Mucosa of rectum (tissue), 2 donors: ENCODE measurements at regions not wholly inside any gene's neighbourhood (a gene's known extent, or its start where the extent isn't known, plus 50 kb on each side); places are given as distances from the start of the nearest gene placed in this dataset.

Experiments used
- H3K27ac ChIP-seq, 2 donors: one replicate each; pipeline ENCODE4 v1.7.0; 2013; ENCODE audit warnings: inconsistent platforms in 2 of 2, low read depth in 2 of 2, low read length in 2 of 2
- H3K27me3 ChIP-seq, 2 donors: one replicate each; pipeline ENCODE4 v1.7.0; 2013; ENCODE audit warnings: low read length in 2 of 2; ENCODE audit not compliant: control insufficient read depth in 2 of 2, insufficient read depth in 2 of 2
- H3K36me3 ChIP-seq, 2 donors: one replicate each; pipeline ENCODE4 v1.7.0; 2013; ENCODE audit warnings: low read length in 2 of 2; ENCODE audit not compliant: control insufficient read depth in 2 of 2, insufficient read depth in 2 of 2
- H3K4me1 ChIP-seq, 2 donors: one replicate each; pipeline ENCODE4 v1.7.0; 2013; ENCODE audit warnings: low read length in 2 of 2, mild to moderate bottlenecking in 1 of 2; ENCODE audit not compliant: control insufficient read depth in 2 of 2, insufficient read depth in 2 of 2
- H3K4me3 ChIP-seq, 2 donors: one replicate each; pipeline ENCODE4 v1.7.0; 2013; ENCODE audit warnings: low read length in 2 of 2
- H3K9ac ChIP-seq, 2 donors: one replicate each; pipeline ENCODE4 v1.7.0; 2013; ENCODE audit warnings: low read length in 2 of 2, low read depth in 1 of 2, mild to moderate bottlenecking in 1 of 2
- H3K9me3 ChIP-seq, 2 donors: one replicate each; pipeline ENCODE4 v1.7.0; 2013; ENCODE audit warnings: low read length in 2 of 2; ENCODE audit not compliant: control insufficient read depth in 2 of 2
- donor health status: healthy.
- donor health status: Normal muscosa, but diverticular disease.

DNA sequence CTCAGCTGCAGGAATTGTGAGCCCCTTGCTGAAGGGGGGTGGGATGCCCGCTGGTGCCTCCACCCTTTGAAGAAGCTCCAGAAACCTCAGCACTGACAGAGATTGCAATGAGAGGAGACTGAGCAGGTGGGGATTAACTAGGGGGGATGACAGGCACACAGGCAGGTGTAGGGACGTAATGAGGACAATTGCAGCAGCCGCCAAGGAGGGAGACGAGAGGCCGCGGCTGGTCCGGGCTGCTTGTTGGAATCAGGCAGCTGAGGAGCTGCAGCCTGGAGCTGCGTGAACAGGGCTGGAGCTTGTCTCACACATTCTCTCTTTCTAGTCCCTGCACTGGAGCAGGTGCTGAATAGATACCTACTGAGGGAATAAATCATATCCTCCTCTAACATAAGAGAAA is 122.0 kb upstream of the TCERG1L start:
- H3K4me1 ChIP-seq, result no peaks in the 10 kb centered on the region

DNA sequence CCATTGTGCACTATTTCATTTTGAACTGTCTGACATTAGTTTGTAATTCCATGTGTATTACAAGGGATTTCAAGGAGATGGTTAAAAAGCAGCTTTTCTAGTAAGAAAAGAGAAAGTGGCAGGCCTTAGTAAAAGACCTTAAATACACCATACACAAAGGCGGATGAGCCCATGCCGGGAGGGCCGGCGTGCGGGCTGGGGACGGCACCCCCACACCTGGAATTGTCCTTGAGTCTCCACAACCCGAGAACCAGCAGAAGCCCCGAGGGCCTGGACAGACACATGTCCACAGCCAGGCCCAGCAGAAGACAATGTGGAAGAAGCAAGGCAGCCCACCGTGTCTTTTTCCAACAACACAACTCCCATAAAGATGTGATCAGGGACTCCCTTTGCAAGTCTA is 123.7 kb upstream of the TCERG1L start:
- H3K9me3 ChIP-seq, result no peaks in the 10 kb centered on the region
- no peaks in the 10 kb centered on the region for H3K4me1 ChIP-seq
- no peak overlapping the region for H3K9ac ChIP-seq
- H3K27me3 ChIP-seq, result no peaks in the 10 kb centered on the region
- no peaks in the 10 kb centered on the region for H3K36me3 ChIP-seq
- no peak overlapping the region for H3K27ac ChIP-seq
- no peak overlapping the region for H3K4me3 ChIP-seq

More for the DNA sequence above, 122.0 kb upstream of the TCERG1L start:
- no peaks in the 10 kb centered on the region for H3K27me3 ChIP-seq
- no peaks in the 10 kb centered on the region for H3K9me3 ChIP-seq
- no peak overlapping the region for H3K27ac ChIP-seq
- no peak overlapping the region for H3K9ac ChIP-seq
- no peak overlapping the region for H3K4me3 ChIP-seq
- no peaks in the 10 kb centered on the region for H3K36me3 ChIP-seq

DNA sequence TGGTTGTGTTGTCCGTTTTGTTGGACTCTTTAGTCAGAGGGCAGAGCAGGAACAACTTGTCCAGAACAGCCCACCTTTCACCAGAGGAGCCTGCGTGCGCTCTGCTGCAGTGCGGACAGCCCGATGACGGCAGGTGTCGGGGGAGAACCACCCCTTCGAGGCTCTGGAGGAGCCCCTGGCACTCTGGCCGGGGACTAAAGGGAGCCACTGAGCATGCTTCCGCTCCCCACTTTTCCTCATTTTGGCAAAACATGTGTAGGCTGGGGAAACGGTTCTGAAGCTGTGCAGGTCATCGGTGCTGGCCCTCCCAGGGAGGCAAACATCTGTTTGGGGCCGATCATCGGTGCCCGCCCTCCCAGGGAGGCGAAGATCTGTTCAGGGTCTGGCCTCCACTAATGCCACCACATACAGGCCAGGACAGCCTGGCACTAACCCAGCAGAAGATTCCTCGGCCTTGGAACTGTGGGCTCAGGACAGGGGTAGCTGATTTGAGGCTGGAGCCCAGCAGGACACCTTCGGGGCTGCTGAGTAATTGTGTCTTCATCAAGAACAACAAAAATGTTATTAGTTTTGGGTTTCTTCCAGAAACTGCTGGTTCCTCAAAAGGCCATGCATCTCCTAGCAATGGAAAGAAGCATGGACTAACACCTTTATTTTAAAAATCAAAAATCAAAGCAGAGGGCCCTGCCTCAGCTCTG is 124.4 kb upstream of the TCERG1L start:
- H3K36me3 ChIP-seq, result no peaks in the 10 kb centered on the region
- no peaks in the 10 kb centered on the region for H3K4me1 ChIP-seq
- no peaks in the 10 kb centered on the region for H3K9me3 ChIP-seq
- no peak overlapping the region for H3K9ac ChIP-seq
- no peak overlapping the region for H3K27ac ChIP-seq
- no peaks in the 10 kb centered on the region for H3K27me3 ChIP-seq
- H3K4me3 ChIP-seq, result no peak overlapping the region

DNA sequence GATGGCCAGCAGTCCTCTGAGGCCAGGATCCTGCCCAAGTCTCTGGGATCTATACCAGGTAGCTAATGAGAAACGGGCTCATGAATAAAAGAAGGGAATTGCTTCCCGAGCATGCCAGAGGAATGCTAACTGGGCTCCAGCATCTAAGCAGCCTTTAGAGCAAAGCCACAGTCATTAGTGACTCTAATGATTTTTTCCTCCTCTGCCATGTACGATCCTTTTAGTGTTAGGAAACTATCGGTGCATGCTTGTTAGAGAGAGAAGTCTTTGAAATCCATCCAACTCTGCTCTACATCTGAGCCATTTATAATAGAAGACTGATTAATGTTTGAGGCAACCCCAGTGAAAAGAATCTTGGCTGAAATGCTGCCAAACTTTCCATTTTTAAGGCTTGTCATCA is 124.9 kb upstream of the TCERG1L start:
- Histone ChIP-seq H3K9me3 (no peaks in the 10 kb centered on the region), H3K9ac (no peak overlapping the region), H3K4me3 (no peak overlapping the region), H3K27ac (no peak overlapping the region), H3K27me3 (no peaks in the 10 kb centered on the region), H3K4me1 (no peaks in the 10 kb centered on the region), H3K36me3 (no peaks in the 10 kb centered on the region)

DNA sequence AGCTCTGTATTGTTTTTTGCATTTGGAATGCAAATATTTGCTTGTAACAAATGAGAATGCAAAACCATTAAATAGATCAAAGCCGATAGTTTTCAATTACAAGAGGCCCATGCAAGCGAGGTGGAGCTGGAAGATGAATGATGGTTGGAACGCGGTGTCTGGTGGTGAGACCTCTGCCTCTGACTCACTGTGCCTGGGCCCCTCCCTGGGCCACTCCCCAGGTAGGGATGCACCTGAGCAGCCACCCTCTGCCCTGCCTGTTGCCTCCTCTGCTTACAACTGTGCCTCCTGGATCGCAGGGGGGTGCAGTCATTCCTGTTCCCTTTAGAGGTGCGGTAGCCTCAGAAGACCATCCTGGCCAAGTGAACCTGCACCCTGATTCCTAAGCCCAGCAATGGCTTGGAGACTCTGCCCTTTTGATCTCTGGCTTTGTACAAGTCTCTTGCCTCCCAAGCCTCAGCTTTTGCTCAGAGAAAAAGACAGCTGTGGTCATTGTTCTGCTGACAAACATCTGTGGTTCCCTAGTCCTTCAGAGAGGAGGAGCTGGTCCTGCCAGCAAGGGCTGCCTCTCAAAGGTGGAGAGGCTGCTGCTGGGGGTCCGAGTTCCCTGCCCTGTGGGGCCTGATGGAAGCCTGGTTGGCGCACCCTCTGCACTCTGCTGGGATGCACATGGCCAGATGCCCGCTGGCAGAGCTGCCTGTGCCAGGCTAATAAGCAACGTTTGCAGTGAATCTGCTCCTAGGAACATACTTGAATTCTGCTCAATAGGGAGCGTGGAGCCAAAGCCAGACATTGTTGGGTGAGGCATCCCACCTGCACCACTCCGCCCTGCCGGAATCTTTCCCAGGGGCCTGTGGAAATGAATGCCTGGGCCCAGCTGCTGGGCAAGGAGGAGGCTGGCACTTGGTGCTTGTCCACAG is 126.3 kb upstream of the TCERG1L start:
- no peaks in the 10 kb centered on the region for H3K4me1 ChIP-seq
- H3K27me3 ChIP-seq, result no peaks in the 10 kb centered on the region
- H3K4me3 ChIP-seq, result no peak overlapping the region
- H3K36me3 ChIP-seq, result no peaks in the 10 kb centered on the region
- H3K9me3 ChIP-seq, result no peaks in the 10 kb centered on the region
- H3K27ac ChIP-seq, result no peak overlapping the region
- H3K9ac ChIP-seq, result no peak overlapping the region

DNA sequence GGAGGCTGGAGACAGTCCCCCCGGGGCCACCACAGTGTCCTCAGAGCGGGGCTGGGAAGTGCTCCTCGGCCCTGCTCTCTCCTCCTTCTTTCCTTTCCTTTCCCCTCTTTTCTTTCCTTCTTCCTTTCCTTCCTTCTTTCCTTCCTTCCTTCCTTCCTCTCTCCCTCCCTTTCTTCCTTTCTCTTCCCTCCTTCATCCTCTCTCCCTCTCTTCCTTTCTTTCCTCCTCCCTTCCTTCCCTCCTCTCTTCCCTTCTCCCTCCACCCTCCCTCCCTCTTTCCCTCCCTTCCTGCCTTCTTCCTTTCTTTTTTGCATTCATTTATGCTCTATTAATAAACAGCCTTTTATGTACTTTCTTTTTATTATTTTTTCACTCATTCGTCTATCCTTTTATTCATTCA is 127.1 kb upstream of the TCERG1L start:
- H3K27ac ChIP-seq, result no peak overlapping the region
- H3K36me3 ChIP-seq, result no peaks in the 10 kb centered on the region
- no peaks in the 10 kb centered on the region for H3K4me1 ChIP-seq
- no peak overlapping the region for H3K9ac ChIP-seq
- no peaks in the 10 kb centered on the region for H3K9me3 ChIP-seq
- H3K4me3 ChIP-seq, result no peak overlapping the region
- H3K27me3 ChIP-seq, result no peaks in the 10 kb centered on the region

DNA sequence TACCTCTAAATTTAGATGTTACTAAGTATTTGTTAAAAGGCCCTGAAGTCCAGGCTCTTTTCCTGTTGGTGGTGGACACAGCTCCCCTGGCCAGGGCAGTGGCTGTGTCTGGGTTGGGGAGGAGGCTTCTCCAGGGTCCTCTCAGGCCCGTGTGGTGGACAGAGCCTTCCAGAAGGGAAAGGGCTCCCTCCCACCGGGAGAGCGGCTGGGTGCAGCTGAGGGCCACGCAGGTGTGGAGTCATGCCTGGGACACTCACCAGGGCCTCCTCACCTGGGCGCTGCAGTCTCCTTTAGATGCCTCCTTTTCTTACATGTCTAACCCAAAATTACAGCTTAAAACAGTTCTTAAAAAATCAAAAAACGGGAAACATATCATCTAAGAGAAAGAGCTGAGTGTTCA is 128.2 kb upstream of the TCERG1L start:
- no peaks in the 10 kb centered on the region for H3K4me1 ChIP-seq
- no peak overlapping the region for H3K4me3 ChIP-seq
- H3K9ac ChIP-seq, result no peak overlapping the region
- H3K27me3 ChIP-seq, result no peaks in the 10 kb centered on the region
- no peaks in the 10 kb centered on the region for H3K9me3 ChIP-seq
- H3K27ac ChIP-seq, result no peak overlapping the region
- no peaks in the 10 kb centered on the region for H3K36me3 ChIP-seq

DNA sequence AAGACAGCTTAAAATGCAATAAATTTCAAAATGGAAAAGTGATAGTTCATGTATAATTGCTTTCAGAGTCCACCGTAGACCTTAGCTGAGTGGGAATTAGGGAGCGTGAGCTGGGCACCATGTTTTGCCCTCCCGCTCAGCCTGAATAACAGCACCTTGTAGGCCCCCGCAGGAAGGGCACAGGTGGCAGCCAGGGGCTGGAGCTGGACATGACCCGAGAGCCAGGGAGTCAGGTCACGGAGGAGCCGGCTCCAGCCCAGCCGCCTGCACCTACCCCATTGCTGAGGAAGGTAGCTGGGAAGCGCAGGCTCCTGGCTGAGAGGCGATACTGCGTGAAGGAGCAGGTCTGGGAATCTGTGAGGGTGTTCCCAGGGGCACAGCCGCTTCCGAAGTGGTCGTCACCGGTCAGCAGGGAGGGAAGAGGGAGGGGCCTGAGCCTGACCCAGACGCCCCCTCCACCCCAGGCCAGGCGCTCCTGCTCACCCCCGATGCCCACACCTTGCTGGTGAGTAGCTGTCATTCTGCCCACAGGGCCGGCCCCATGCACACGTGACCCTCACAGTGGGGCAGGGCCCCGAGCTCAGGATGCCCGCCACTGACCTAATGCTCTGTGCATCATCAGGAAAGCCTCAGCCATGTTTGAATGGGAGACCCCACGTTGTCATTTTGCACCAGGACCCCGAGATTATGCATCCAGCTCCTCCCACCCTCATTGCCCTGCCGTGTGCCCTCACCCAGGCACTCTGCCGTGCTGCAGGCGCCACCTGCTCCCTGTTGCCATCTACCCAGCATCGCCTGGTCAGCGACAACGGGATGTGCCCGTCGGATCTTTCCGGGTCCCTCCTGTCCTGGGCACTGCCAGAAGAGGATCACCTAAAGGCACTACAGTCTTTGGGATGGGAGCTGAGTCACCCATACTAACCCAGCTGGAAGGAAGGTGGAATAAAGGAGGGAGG is 129.2 kb upstream of the TCERG1L start:
- H3K36me3 ChIP-seq, result no peaks in the 10 kb centered on the region
- H3K27ac ChIP-seq, result no peak overlapping the region
- H3K9me3 ChIP-seq, result no peaks in the 10 kb centered on the region
- H3K9ac ChIP-seq, result no peak overlapping the region
- H3K4me1 ChIP-seq, result no peaks in the 10 kb centered on the region
- no peak overlapping the region for H3K4me3 ChIP-seq
- H3K27me3 ChIP-seq, result no peaks in the 10 kb centered on the region

DNA sequence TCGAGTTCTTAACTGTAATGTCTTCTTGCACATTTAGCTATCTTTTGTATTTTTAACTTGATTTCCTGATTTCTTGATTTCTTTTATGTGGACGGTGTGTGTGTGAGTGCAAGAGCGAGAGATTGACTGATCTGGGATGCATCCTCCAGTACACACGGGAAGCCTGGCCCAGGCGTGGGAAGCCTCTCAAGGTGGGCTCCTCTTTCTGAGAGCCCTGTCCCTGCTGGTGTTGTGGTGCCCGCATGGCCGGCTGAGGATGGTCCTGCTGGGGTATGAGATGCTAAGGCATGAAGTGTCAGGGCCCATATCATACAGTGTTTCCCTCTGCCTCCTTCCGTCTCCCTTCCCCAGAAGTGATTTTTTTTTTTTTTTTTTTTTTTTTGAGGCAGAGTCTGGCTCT is 130.8 kb upstream of the TCERG1L start:
- H3K27me3 ChIP-seq, result no peaks in the 10 kb centered on the region
- H3K9ac ChIP-seq, result no peak overlapping the region
- H3K9me3 ChIP-seq, result no peaks in the 10 kb centered on the region
- no peak overlapping the region for H3K27ac ChIP-seq
- H3K4me1 ChIP-seq, result no peaks in the 10 kb centered on the region
- no peaks in the 10 kb centered on the region for H3K36me3 ChIP-seq
- no peak overlapping the region for H3K4me3 ChIP-seq
